ENCODE measurements at regions not wholly inside any gene's neighbourhood (a gene's known extent, or its start where the extent isn't known, plus 50 kb on each side); places are given as distances from the start of the nearest gene placed in this dataset.

- Histone ChIP-seq H3K9me3 (replicated peaks; ENCODE audit: control insufficient read depth, insufficient read depth, low read length) (no peaks in the 10 kb centered on the region), H2AFZ (ENCODE audit: control insufficient read depth, low read depth, low read length) (no peak overlapping the region), H4K20me1 (ENCODE audit: control insufficient read depth, insufficient read depth) (no peaks in the 10 kb centered on the region), H3K4me3 (no peak overlapping the region), H3K4me1 (ENCODE audit: control insufficient read depth, insufficient read depth, low read length) (no peaks in the 10 kb centered on the region), H3K27me3 (replicated peaks in 1 of 2; ENCODE audit: control insufficient read depth in 2 of 2, insufficient read depth in 2 of 2, low read length in 1 of 2) (no peaks in the 10 kb centered on the region), H3K79me2 (ENCODE audit: control insufficient read depth, insufficient read depth, low read length) (no peaks in the 10 kb centered on the region), H3K27ac (ENCODE audit: control insufficient read depth, insufficient read depth) (no peak overlapping the region), H3K9ac (ENCODE audit: control insufficient read depth, insufficient read depth, low read length) (no peak overlapping the region), H3K4me2 (ENCODE audit: control insufficient read depth, insufficient read depth) (no peak overlapping the region), H3K36me3 (ENCODE audit: control insufficient read depth in 2 of 2, insufficient read depth in 2 of 2, low read length in 1 of 2) (no peaks in the 10 kb centered on the region)
- 0% methylated on average over 2 of the region's 2 CpGs for whole genome bisulfite sequencing (ENCODE audit: insufficient coverage, insufficient replicate concordance, low lambda C conversion rate, missing lambda C conversion rate)
- intact Hi-C loops (cut with micrococcal nuclease; ENCODE audit: unreplicated experiment): no loop called here
- RAD21 ChIA-PET (ENCODE audit: unreplicated experiment): interaction anchor here (0.9 to 1.4 kb wide), 2 partner anchors 9 to 35 kb away, joined by 3 to 5 read pairs; no protein-coding TSS in a partner anchor
- ATAC-seq: peak; percentile 61
- no peak for FAIRE-seq
- SMC1A ChIA-PET (ENCODE audit: uncharacterized antibody, unreplicated experiment): interaction anchor here (0.7 to 2.3 kb wide), 4 partner anchors 9 to 48 kb away, joined by 3 to 8 read pairs (median 4); no protein-coding TSS in a partner anchor
- CTCF ChIA-PET: interaction anchor here (0.9 to 1.7 kb wide), 3 partner anchors 9 to 134 kb away, joined by 3 to 6 read pairs (median 3); no protein-coding TSS in a partner anchor
- no peak for TF ChIP-seq SP1 (IDR thresholded peaks at IDR 0.05; ENCODE audit: low read depth, low read length)
- no peak for TF ChIP-seq HDGF (IDR thresholded peaks at IDR 0.05)
- no peak for TF ChIP-seq MEF2A (IDR thresholded peaks at IDR 0.05; ENCODE audit: insufficient read depth, low read depth, low read length)
- no peak for TF ChIP-seq WRNIP1 (IDR thresholded peaks at IDR 0.05; ENCODE audit: borderline replicate concordance, low read depth, low read length)
- TF ChIP-seq, protein P1, sequence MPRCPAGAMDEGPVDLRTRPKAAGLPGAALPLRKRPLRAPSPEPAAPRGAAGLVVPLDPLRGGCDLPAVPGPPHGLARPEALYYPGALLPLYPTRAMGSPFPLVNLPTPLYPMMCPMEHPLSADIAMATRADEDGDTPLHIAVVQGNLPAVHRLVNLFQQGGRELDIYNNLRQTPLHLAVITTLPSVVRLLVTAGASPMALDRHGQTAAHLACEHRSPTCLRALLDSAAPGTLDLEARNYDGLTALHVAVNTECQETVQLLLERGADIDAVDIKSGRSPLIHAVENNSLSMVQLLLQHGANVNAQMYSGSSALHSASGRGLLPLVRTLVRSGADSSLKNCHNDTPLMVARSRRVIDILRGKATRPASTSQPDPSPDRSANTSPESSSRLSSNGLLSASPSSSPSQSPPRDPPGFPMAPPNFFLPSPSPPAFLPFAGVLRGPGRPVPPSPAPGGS (IDR thresholded peaks at IDR 0.05; ENCODE audit: borderline replicate concordance, insufficient read depth, low read depth, low read length, poor library complexity, severe bottlenecking): no peak
- TF ChIP-seq BRCA1 (IDR thresholded peaks at IDR 0.05; ENCODE audit: low read depth, low read length): no peak
- TF ChIP-seq, protein P2, sequence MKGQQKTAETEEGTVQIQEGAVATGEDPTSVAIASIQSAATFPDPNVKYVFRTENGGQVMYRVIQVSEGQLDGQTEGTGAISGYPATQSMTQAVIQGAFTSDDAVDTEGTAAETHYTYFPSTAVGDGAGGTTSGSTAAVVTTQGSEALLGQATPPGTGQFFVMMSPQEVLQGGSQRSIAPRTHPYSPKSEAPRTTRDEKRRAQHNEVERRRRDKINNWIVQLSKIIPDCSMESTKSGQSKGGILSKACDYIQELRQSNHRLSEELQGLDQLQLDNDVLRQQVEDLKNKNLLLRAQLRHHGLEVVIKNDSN (IDR thresholded peaks at IDR 0.05; ENCODE audit: borderline replicate concordance, extremely low read length, insufficient read depth, low read depth, low read length): no peak
- TF ChIP-seq E2F4 (IDR thresholded peaks at IDR 0.05; ENCODE audit: low read depth, low read length): no peak
- TF ChIP-seq IKZF1 (conservative IDR thresholded peaks at IDR 0.05): no peak
- no peak for TF ChIP-seq EED (IDR thresholded peaks at IDR 0.05; ENCODE audit: low read depth)
- TF ChIP-seq ZSCAN29 (IDR thresholded peaks at IDR 0.05): no peak
- no peak for TF ChIP-seq CHD4 (IDR thresholded peaks at IDR 0.05)
- TF ChIP-seq KAT2A (conservative IDR thresholded peaks at IDR 0.05; ENCODE audit: control insufficient read depth, low read depth, low read length): no peak
- no peak for TF ChIP-seq KDM1A (IDR thresholded peaks at IDR 0.05; ENCODE audit: borderline replicate concordance)
- DNase-seq (ENCODE audit: low read depth, low spot score): no peak
- no TSS peak for BruUV-seq (replicated peaks)
- POLR2A ChIA-PET: interaction anchor here (0.7 to 1.2 kb wide), 2 partner anchors 9 to 47 kb away, joined by 3 to 4 read pairs; no protein-coding TSS in a partner anchor
- in situ Hi-C loops (cut with MboI): no loop called here
Measured at GRCh38 chr4:58600290-58600689, 1490.1 kb upstream of the IGFBP7 start.

Data from GM12878 (cell line).